ENCODE measurements at regions not wholly inside any gene's neighbourhood (a gene's known extent, or its start where the extent isn't known, plus 50 kb on each side); places are given as distances from the start of the nearest gene placed in this dataset.

DNA sequence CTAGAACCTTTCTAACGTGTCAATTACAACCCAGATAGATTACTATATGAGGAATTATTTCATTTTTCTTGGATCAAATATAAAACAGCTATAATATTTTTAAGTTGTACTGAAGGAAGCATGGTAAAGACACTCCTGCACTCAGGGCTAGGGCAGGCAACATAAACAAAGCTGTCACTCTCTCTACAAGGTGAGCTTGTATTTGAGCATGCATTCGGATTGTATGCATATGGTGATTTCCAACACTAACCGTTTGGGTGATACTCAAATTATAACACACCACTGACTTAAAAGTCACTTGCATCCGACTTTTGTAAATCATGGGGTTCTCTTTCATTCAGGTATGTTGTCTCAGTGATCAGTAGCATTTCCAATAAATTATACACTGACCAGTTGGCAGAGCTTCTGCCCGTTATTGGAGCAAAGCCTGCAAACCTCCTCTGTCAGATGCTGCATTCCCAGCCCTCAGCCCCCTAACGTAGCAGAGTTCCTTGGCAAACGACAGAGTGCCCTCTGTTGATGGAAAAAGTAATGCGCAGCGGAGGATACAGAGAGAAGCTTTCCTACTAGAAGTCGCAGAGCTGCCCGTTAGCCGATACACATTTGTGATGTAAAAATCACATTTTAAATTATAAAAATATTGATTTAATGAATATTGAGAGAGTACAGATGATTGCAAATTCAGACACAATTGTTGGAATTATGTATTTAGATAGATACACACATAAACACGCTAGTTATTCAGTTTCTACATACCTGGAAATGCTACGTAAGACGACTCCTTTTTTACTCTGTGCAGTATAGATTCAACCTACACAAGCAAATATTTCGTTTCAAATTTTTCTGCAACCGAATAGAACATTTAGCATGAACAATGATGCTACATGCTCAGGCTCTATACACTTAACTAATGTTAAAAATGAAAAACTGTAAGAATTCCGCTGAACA is 173.9 kb upstream of the SP4 start:
- peak; percentile 76 for DNase-seq

DNA sequence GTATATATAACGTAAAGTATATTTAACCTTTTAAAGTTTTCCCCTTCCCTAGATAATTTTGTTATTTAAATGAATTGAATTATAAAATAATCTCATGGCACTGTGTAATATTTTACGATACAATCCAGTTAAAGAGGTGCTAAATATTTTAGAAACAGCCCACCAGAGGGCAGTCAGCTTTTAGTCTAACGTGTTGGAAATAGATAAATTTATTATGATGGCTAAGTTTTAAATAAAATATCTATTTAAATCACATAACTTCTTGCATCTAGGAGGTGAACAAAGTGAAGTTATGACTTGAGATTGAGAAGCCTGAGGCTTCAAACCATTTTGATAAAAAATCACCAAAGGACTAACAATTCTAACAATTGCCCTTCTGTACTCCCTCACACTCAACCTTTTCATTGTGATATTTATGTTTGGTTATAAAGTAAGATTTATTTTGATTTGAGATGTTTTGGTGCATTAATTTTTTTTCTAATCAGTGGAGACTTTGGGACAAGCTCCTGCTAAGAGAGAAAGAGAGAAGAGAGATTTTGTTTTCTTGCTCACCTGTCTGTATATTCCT is 171.5 kb upstream of the SP4 start:
- DNase-seq = no peak

- DNase-seq = no peak
Observed at GRCh38 chr7:21260939-21261338, 166.9 kb upstream of the SP4 start.

DNA sequence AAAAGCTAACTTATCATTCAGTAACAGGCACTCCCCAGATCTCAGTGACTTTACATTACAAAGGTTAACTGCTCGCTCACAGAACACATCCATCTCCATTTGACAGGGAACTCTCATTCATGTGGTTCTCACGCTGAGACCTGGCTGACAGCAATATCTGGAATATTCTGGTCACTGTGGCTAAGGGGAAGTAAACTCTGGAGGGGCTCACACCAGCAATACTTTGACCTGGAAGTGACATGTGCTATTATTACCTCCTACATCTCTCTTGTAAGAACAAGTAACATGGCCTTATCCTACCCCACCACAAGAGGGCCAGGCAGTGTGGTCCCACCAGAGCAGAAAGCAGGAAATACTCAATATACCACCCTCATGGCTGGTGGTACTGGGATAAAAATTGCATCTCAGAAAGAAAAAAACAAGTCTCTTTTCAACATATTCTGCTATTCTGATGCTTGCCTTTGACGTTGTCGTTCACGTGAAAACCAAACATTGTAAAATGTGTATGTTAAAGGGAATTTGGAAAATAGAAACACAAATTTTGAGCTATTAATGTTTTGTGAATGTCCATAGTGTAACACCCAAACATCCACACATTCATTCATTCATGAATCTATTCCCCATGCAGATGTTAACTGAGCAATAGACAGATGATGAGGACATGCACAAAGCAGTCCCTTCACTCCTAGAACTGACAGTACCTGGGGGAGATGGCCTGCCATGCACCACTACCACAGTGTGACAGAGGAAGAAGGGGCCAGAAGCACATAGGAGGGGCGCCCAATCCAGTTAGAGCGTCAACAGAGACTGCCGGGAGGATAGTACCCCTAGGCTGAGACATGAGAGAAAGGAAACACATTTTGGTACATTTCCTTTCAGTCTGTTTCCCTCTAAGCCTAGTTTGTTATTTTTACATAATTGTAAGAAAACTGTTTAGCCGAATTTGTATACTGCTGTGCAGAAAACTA is 166.0 kb upstream of the SP4 start:
- DNase-seq = peak; percentile 64

DNA sequence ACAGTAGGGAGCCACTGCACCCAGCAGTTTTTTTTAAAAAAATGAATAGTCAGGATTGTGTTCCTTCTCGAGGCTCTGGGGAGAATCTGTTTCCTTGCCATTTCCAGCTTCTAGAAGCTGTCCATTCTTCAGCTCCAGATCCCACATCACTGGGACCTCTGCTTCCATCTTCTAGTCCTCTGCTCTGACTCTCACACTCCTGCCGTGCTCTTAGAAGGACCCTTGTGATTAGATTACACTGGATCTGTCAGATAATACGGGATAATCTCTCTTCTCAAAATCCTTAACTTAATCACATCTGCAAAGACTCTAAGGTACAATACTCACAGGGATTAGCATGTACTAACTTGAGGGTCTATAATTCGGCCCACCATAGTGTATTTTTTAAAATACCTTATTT is 158.9 kb upstream of the SP4 start:
- no peak for DNase-seq

DNA sequence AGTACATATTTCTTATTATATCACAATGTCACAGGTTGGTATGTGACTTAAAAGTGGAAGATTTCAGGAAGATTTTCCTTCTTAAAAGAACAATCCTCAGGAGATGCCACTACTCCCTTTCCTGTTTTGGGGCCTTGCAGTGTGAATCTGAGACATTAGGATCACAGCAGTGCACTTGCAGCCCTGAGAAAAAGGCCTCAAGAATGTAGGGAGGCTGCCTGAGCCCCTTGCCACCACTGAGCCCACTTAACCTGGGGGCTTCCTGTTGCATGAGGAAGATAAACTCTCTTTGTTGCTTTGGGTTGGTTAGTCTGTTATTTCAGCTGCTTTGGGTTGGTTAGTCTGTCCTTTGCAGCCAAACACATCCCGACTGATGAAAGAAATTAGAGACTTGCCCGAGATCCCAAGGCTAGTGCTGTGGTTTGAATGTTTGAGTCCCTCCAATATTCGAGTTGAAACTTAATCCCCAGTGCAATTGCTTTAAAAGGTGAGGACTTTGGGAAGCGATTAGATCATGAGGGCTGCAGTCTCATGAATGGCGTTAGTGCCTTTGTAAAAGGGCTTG is 151.3 kb upstream of the SP4 start:
- no peak for DNase-seq

GRCh38 chr7:21278944-21279343 is 148.9 kb upstream of the SP4 start:
- no peak for DNase-seq

DNA sequence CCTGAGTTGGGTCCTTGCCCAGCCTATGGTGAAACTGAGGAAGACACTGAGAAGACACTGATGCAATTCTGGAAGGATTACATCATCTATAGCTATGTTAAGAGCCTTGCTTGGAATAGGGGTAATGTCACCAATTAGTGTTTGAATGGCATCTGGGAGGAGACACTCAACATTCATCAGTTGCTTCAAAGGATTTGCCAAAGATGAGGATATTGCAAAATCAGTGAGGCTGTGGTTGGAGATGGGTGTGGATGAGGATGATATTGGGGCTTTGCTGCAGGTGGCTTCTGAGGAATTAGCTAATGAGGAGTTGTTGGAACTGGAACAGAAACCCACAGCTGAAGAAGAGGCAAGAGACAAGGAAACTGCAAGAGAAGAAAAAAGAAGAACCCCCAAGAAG is 146.7 kb upstream of the SP4 start:
- no peak for DNase-seq

GRCh38 chr7:21293771-21294170 is 134.1 kb upstream of the SP4 start:
- DNase-seq = no peak

GRCh38 chr7:21299766-21300165 is 128.1 kb upstream of the SP4 start:
- no peak for DNase-seq

DNA sequence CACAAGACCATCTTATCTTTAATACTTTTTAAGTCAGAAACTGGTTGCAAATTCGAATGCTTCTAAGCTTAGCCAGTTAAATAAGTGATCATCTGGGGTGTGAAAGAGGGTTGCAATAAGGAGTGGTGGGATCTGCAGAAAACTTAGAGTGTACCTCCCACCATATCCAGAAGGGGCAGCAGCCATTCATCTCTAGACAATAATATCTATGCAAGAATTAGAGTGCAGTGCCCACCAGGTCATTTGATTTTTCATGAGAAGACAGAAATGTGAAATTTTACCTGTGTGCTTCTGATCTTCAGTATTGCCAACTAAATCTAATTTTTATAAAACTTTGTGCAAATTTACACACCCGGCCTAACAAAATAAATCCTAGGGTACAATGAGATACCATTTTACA is 127.2 kb upstream of the SP4 start:
- no peak for DNase-seq

DNA sequence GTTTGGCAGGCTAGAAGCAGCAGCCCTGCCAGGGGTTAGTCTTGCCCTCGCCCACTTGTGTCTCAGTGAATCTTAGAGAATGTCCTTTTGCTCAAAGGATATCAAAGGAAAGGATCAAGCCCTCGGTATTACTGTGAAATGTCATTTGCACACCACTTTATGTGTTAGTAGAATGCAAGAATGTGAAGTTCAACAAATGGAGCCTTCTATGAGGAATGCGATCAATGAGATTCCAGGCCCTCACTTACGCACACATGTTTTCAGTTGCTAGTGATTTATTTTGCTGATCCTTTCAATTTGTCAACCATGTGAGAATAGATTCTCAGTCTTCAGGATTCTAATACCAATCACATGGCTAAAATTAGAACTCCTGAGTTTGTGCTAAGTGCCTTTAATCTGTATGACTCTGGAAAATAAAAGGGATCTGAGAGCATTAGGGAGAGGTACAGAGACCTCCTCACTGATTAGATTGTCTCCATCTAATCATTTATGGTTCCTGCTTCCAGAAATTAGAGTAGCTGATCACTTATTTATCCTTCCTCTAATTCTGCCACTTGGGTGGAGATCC is 123.0 kb upstream of the SP4 start:
- DNase-seq = no peak

DNA sequence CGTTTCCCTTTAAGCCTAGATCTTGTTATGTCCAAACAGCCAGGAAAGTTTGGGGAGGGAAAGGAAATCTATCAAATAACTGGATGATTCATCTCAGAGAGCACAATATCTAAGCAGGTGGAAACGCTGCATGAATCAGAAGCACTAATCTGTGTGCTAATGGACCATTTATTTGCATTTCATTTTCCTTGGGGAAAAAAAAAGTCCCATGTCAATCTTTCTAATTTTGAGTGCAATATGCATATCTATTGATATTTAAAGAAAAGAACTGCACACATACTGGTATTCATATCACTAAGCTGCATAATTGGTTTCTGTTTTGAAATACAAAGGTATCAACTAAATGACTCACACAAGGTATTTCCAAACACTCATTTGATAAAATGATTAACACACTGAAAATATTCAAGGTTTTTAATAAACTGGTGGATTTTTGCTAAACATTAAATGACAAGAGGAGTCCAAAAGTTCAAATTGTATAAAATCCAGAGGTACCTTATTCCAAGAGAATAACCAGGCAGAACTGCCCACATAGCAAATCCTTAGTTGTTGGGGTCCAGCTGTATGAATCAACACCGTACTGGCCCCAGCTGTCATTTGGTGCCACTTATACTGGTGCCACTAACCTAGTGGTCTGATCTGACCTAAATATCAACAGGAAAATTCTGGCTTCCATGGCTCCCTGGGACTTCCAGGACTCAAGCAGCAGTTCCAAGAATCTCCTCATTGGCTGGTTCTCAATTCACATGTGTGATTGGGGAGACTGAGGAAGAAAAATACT is 122.2 kb upstream of the SP4 start:
- no peak for DNase-seq

DNA sequence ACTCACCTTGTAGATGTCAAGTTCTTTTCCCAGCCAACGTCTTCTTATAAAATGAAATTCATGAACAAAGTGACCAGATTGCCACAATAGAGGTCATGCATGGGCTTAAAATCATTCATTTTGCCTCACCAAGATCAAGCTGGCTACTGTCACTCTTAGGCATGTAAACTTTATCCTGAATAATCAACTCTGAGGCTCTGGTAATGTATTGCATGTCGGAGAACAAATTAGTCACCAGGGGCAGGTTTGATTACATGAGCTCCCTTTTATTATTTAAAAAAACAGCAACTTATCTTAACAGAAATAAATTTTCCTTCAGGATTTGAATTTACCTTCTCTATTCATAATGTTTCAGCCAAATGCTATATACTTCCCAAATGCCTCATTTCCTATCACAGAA is 112.9 kb upstream of the SP4 start:
- DNase-seq = no peak

- DNase-seq = no peak
Observed at GRCh38 chr7:21317966-21318915, 109.6 kb upstream of the SP4 start.

GRCh38 chr7:21318916-21319270 is 109.0 kb upstream of the SP4 start:
- no peak for DNase-seq

DNA sequence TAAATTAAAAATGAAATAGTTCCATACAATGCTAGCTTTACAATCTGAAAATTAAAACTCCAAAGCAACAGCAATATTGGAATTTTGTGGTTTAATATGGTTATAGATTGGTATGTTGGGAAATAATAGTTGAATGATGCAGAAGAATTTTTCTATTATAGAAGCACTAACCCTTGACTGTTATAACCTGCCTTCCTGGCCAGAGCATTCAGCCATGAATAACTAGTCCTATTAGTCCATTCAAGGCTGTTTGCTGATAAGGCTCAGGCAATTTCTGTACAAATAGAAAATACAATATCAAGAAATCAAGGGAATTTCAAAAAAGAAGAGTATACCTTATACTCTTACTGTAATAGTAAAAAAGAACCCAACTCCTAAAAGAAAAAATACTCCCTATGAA is 101.6 kb upstream of the SP4 start:
- DNase-seq = no peak

DNA sequence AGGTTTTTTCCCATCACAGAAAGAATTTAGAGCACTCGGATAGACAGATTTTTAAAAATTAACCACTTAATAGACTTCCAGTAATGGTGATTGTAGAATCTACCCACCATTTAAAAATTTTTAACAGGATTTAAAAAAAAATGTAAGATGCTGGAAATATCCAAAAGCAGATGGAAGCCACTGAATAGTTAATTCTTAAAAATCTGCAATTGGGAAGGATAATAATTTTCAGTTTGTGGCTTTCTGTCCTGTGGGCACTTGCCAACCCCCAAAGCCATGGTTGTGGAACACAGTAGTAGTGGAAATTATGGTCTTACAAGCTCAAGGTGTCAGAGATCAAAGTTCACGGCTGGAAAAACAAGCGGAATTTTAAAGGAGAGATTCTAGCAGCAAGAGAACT is 101.0 kb upstream of the SP4 start:
- DNase-seq = no peak

DNA sequence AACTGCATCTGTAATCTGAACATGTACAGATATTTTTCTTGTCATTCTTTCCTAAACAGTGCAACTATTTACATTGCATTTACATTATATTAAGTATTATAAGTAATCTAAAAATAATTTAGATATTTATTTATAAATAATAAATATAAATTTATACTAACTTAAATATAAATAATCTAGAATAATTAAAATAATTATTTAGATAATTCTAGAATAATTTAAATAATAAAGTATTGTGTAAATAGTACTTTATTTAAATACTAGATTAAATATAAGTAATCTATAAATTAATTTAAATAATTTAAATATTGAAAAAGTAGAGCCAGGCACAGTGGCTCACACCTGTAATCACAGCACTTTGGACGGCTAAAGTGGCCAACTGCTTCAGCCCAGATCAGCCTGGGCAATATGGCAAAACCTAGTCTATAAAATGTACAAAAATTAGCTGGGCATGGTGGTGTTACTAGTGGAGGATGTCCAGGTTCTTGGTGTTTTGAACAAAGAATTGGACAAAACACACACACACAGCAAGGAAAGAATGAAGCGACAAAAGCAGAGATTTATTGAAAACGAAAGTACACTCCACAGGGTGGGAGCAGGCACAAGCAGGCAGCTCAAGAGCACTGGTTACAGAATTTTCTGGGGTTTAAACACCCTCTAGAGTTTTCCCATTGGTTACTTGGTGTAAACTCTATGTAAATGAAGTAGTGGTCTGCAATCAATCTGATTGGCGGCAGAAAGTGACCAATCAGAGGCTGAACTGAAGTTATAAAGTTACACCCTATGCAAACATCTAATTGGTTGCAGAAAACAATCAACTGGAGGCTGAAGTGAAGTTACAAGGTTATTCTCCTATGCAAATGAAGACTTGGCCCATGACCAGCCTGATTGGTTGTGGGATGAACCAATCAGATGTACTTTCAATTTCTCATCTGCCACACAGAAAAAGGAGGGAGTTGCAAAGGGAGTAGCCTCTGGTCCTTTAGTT is 100.2 kb upstream of the SP4 start:
- no peak for DNase-seq
